ENCODE measurements at regions not wholly inside any gene's neighbourhood (a gene's known extent, or its start where the extent isn't known, plus 50 kb on each side); places are given as distances from the start of the nearest gene placed in this dataset.

DNA sequence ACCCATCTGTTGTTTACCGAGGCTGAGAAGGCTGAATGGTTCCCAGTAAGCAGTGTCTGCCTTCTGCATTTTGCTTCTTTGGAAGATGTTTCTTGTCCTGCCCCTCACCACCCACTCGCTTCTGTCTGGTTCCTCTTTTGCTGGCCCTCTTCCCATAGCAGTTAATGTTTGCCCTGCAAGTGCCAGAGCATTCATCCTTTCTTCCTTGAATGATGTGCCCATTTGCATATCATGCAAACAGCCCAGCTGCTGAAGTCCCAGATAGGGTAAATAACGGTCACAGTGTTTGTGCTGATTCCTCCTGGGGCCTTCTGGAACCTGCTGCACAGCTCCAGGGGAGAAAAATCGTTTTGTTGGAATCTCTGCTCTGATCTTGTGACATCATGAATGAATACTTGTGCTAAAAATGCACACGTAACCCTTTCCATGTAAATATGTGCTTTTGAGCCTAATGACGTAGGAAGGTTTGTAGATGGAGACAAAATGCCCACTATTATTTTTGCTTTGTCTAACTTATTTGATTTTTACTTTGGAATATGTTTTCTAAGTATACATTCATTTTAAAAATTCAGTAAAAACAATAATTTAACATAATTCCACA is 381.0 kb downstream of the SOX2 start:
- no peaks in the 10 kb centered on the region for H3K27me3 ChIP-seq (ENCODE audit: insufficient read depth, low read length)
- H3K36me3 ChIP-seq (ENCODE audit: insufficient read depth, low read length), result no peaks in the 10 kb centered on the region
- H3F3A ChIP-seq (ENCODE audit: insufficient read depth, low read length), result no peaks in the 10 kb centered on the region
- no peak overlapping the region for H3K4me3 ChIP-seq (ENCODE audit: low read depth, low read length, poor library complexity, severe bottlenecking)
- no peaks in the 10 kb centered on the region for H4K20me1 ChIP-seq (ENCODE audit: insufficient read depth, low read length)
- H3K9ac ChIP-seq (ENCODE audit: low read length), result no peak overlapping the region
- H3K27ac ChIP-seq (ENCODE audit: low read depth, low read length, poor library complexity, severe bottlenecking), result no peak overlapping the region
- no peaks in the 10 kb centered on the region for H3K9me3 ChIP-seq (ENCODE audit: low read length)
- no peak overlapping the region for H2AFZ ChIP-seq (ENCODE audit: low read length)
- no peaks in the 10 kb centered on the region for H3K79me2 ChIP-seq (ENCODE audit: insufficient read depth, low read length)
- TF ChIP-seq EZH2 (IDR thresholded peaks at IDR 0.05; ENCODE audit: borderline replicate concordance, low read length), result no peak
- TF ChIP-seq CTCF (IDR thresholded peaks at IDR 0.05; ENCODE audit: low read length), result no peak
- H3K4me1 ChIP-seq (ENCODE audit: insufficient read depth, low read length, severe bottlenecking), result peaks cover 11% of the 10 kb centered on the region
- no peak overlapping the region for H3K4me2 ChIP-seq (ENCODE audit: low read length)
- no peaks in the 10 kb centered on the region; the same call in 1 of the 2 replicates for H3K9me2 ChIP-seq (ENCODE audit: low read depth, low read length)

GRCh38 chr3:182094321-182094720 is 382.6 kb downstream of the SOX2 start:
- H3K36me3 ChIP-seq (ENCODE audit: insufficient read depth, low read length), result no peaks in the 10 kb centered on the region
- H2AFZ ChIP-seq (ENCODE audit: low read length), result no peak overlapping the region
- H3K79me2 ChIP-seq (ENCODE audit: insufficient read depth, low read length), result no peaks in the 10 kb centered on the region
- no peaks in the 10 kb centered on the region for H3K9me2 ChIP-seq (ENCODE audit: low read depth, low read length)
- no peaks in the 10 kb centered on the region for H4K20me1 ChIP-seq (ENCODE audit: insufficient read depth, low read length)
- TF ChIP-seq CTCF (IDR thresholded peaks at IDR 0.05; ENCODE audit: low read length), result no peak
- TF ChIP-seq EZH2 (IDR thresholded peaks at IDR 0.05; ENCODE audit: borderline replicate concordance, low read length), result no peak
- H3K9me3 ChIP-seq (ENCODE audit: low read length), result no peaks in the 10 kb centered on the region
- no peak overlapping the region for H3K9ac ChIP-seq (ENCODE audit: low read length)
- H3K4me1 ChIP-seq (ENCODE audit: insufficient read depth, low read length, severe bottlenecking), result peaks cover 11% of the 10 kb centered on the region
- no peak overlapping the region for H3K27ac ChIP-seq (ENCODE audit: low read depth, low read length, poor library complexity, severe bottlenecking)
- H3K4me3 ChIP-seq (ENCODE audit: low read depth, low read length, poor library complexity, severe bottlenecking), result no peak overlapping the region
- no peaks in the 10 kb centered on the region for H3F3A ChIP-seq (ENCODE audit: insufficient read depth, low read length)
- H3K4me2 ChIP-seq (ENCODE audit: low read length), result no peak overlapping the region
- no peaks in the 10 kb centered on the region for H3K27me3 ChIP-seq (ENCODE audit: insufficient read depth, low read length)

- Histone ChIP-seq H3K36me3 (ENCODE audit: insufficient read depth, low read length) (no peaks in the 10 kb centered on the region), H3K79me2 (ENCODE audit: insufficient read depth, low read length) (no peaks in the 10 kb centered on the region), H4K20me1 (ENCODE audit: insufficient read depth, low read length) (no peaks in the 10 kb centered on the region), H2AFZ (ENCODE audit: low read length) (no peak overlapping the region), H3K4me1 (ENCODE audit: insufficient read depth, low read length, severe bottlenecking) (no peaks in the 10 kb centered on the region), H3K9ac (ENCODE audit: low read length) (no peak overlapping the region), H3K9me2 (ENCODE audit: low read depth, low read length) (no peaks in the 10 kb centered on the region), H3F3A (ENCODE audit: insufficient read depth, low read length) (no peaks in the 10 kb centered on the region), H3K27me3 (ENCODE audit: insufficient read depth, low read length) (no peaks in the 10 kb centered on the region), H3K27ac (ENCODE audit: low read depth, low read length, poor library complexity, severe bottlenecking) (no peak overlapping the region), H3K4me2 (ENCODE audit: low read length) (no peak overlapping the region), H3K4me3 (ENCODE audit: low read depth, low read length, poor library complexity, severe bottlenecking) (no peak overlapping the region), H3K9me3 (ENCODE audit: low read length) (no peaks in the 10 kb centered on the region)
- no peak for TF ChIP-seq CTCF (IDR thresholded peaks at IDR 0.05; ENCODE audit: low read length)
- TF ChIP-seq EZH2 (IDR thresholded peaks at IDR 0.05; ENCODE audit: borderline replicate concordance, low read length), result no peak
Measured at GRCh38 chr3:182104881-182105280, 393.2 kb downstream of the SOX2 start.

Measured in OCI-LY1 (cell line).